ENCODE measurements at regions not wholly inside any gene's neighbourhood (a gene's known extent, or its start where the extent isn't known, plus 50 kb on each side); places are given as distances from the start of the nearest gene placed in this dataset.

DNA sequence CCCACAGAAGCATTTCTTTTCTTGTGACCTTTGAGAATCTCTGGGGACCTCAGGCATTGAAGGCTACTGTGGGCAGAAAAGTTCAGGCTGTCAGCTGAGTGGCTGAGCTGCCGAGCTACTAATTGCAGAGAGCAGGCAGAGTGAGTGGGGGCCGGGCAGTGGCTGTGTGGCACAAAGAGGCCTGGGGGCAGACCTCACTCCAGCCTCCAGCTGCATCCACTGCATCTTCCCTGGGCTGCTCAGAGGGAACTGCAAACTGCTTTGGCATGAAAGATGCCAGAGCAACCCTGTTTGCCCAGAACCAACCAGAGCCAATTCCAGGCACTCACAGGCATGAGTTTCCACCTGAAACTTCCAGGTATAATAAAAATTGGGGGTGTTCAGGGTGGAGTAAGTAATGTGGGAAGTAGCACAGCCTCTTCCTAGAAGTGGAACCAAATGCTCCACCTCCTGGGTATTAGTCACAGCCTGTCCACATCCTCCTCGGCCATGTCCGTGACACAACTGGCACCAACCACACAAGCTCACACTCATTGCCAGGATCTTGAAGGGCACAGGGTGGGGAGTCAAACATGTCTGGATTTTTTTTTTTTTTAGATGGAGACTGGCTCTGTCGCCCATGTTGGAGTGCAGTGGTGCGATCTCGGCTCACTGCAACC is 548.9 kb downstream of the BNC2 start:
- no peak for DNase-seq (ENCODE audit: low spot score in 2 of 2)
- Mint-ChIP-seq H3K9me3 (no peaks in the 10 kb centered on the region), H3K27me3 (no peaks in the 10 kb centered on the region), H3K27ac (ENCODE audit: low read depth) (no peak overlapping the region), H3K4me3 (no peak overlapping the region), H3K36me3 (ENCODE audit: insufficient read depth) (no peaks in the 10 kb centered on the region), H3K4me1 (no peaks in the 10 kb centered on the region)
- ATAC-seq (replicated peaks; ENCODE audit: extremely low read depth, poor library complexity, severe bottlenecking) = no peak

DNA sequence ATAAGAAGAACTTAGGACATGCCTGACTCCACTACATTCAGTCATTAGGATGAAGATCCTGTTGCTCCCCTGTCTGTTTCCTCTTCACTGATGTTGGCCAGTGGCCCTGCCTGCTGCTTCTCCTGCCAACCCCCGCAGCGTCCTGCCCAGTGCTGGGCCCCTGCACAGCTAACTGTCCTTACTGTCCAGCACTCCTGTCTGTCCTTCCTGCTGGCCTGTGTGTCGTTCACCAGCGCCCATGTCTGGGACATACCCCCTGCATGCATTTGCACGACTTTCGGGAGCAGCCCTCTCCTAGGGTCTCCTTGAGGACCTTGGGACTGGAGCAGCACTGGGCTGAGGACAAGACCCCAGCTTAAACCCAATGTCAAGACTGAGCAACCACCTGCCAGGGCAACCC is 547.6 kb downstream of the BNC2 start:
- Mint-ChIP-seq H3K27ac (ENCODE audit: low read depth) (no peak overlapping the region), H3K27me3 (no peaks in the 10 kb centered on the region), H3K4me3 (no peak overlapping the region), H3K36me3 (ENCODE audit: insufficient read depth) (no peaks in the 10 kb centered on the region), H3K9me3 (no peaks in the 10 kb centered on the region), H3K4me1 (no peaks in the 10 kb centered on the region)
- ATAC-seq (replicated peaks; ENCODE audit: extremely low read depth, poor library complexity, severe bottlenecking) = no peak
- DNase-seq (ENCODE audit: low spot score in 2 of 2) = no peak

- DNase-seq (ENCODE audit: low spot score in 2 of 2) (no peak), ATAC-seq (replicated peaks; ENCODE audit: extremely low read depth, poor library complexity, severe bottlenecking) (no peak)
- Mint-ChIP-seq H3K36me3 (ENCODE audit: insufficient read depth) (no peaks in the 10 kb centered on the region), H3K4me1 (no peaks in the 10 kb centered on the region), H3K27me3 (no peaks in the 10 kb centered on the region), H3K4me3 (no peak overlapping the region), H3K9me3 (no peaks in the 10 kb centered on the region), H3K27ac (ENCODE audit: low read depth) (no peak overlapping the region)
Observed at GRCh38 chr9:16325966-16326365, 544.5 kb downstream of the BNC2 start.

DNA sequence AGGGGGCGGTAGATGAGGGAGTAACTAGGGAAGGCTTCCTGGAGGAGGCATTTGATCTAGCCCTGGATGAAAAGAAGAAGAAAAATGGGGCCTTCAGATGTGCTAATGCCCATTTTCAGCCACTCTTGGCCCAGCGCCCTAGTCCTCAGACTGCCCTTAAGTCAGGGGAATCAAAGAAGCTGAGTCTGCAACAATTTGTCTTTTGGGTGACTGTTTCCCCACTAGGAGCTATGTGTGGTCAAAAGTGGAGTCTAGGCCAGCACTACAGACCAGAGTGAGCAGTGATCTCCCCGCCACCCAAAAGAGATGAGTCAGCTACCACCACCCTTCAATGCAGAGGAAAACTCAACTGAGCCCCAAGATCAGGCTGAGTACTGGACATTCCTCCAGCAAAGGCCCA is 542.1 kb downstream of the BNC2 start:
- H3K4me3 Mint-ChIP-seq = no peak overlapping the region
- peaks cover 7% of the 10 kb centered on the region for H3K9me3 Mint-ChIP-seq
- H3K27me3 Mint-ChIP-seq = no peaks in the 10 kb centered on the region
- ATAC-seq (replicated peaks; ENCODE audit: extremely low read depth, poor library complexity, severe bottlenecking) (no peak), DNase-seq (ENCODE audit: low spot score in 2 of 2) (no peak)
- H3K4me1 Mint-ChIP-seq = no peaks in the 10 kb centered on the region
- H3K27ac Mint-ChIP-seq (ENCODE audit: low read depth) = no peak overlapping the region
- no peaks in the 10 kb centered on the region for H3K36me3 Mint-ChIP-seq (ENCODE audit: insufficient read depth)

- no peak for DNase-seq (ENCODE audit: low spot score in 2 of 2)
- Mint-ChIP-seq H3K36me3 (ENCODE audit: insufficient read depth) (no peaks in the 10 kb centered on the region), H3K27me3 (no peaks in the 10 kb centered on the region), H3K4me3 (no peak overlapping the region), H3K27ac (ENCODE audit: low read depth) (no peak overlapping the region), H3K4me1 (no peaks in the 10 kb centered on the region), H3K9me3 (peaks cover 7% of the 10 kb centered on the region)
- no peak for ATAC-seq (replicated peaks; ENCODE audit: extremely low read depth, poor library complexity, severe bottlenecking)
Observed at GRCh38 chr9:16329671-16330113, 540.8 kb downstream of the BNC2 start.

DNA sequence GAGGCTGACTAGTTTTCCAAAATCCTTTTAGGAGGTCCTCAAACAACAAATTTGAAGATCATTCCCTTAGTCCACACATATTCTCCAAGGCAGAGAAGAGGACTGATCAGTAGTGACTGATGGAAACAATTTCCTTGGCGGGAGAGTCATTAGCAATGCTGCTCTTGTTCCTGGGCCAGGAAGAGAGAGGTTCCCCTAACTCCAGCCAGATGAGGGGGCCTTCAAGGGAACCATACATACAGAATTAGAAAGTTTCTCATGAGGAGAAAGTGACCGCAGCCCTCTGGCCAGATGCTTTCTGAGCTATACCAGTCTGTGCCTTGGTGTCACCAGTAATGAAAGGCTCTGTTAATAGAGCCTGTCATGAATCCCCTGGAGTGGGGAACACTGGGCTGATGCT is 539.4 kb downstream of the BNC2 start:
- no peaks in the 10 kb centered on the region for H3K36me3 Mint-ChIP-seq (ENCODE audit: insufficient read depth)
- H3K9me3 Mint-ChIP-seq = peaks cover 7% of the 10 kb centered on the region
- H3K4me1 Mint-ChIP-seq = no peaks in the 10 kb centered on the region
- H3K4me3 Mint-ChIP-seq = no peak overlapping the region
- H3K27me3 Mint-ChIP-seq = no peaks in the 10 kb centered on the region
- no peak for DNase-seq (ENCODE audit: low spot score in 2 of 2)
- no peak for ATAC-seq (replicated peaks; ENCODE audit: extremely low read depth, poor library complexity, severe bottlenecking)
- no peak overlapping the region for H3K27ac Mint-ChIP-seq (ENCODE audit: low read depth)

DNA sequence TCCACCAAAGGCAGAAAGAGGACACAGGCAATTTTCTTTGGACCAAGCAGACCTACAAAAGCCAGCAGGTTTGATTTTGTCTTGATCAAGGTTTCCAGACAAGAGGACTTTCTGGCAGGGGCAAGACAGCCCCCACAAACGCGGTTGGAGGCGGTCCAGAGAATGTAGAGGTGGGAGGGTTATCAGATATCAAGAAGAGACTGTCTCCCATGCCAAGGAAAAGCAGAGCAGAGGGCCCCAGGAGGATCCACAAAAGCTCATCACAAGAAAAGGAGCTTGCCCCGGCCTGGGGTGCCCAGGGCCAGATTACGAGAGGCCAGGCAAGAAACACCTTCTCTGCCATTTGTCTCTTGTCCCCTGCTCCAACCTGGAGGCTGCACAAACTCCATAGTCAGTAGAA is 538.9 kb downstream of the BNC2 start:
- no peaks in the 10 kb centered on the region for H3K27me3 Mint-ChIP-seq
- H3K4me3 Mint-ChIP-seq = no peak overlapping the region
- no peak overlapping the region for H3K27ac Mint-ChIP-seq (ENCODE audit: low read depth)
- H3K4me1 Mint-ChIP-seq = no peaks in the 10 kb centered on the region
- ATAC-seq (replicated peaks; ENCODE audit: extremely low read depth, poor library complexity, severe bottlenecking) (no peak), DNase-seq (ENCODE audit: low spot score in 2 of 2) (no peak)
- H3K9me3 Mint-ChIP-seq = peaks cover 7% of the 10 kb centered on the region
- no peaks in the 10 kb centered on the region for H3K36me3 Mint-ChIP-seq (ENCODE audit: insufficient read depth)

- no peak for DNase-seq (ENCODE audit: low spot score in 2 of 2)
- no peak for ATAC-seq (replicated peaks; ENCODE audit: extremely low read depth, poor library complexity, severe bottlenecking)
- Mint-ChIP-seq H3K36me3 (ENCODE audit: insufficient read depth) (no peaks in the 10 kb centered on the region), H3K27me3 (no peaks in the 10 kb centered on the region), H3K4me3 (no peak overlapping the region), H3K27ac (ENCODE audit: low read depth) (no peak overlapping the region), H3K4me1 (no peaks in the 10 kb centered on the region), H3K9me3 (peaks cover 17% of the 10 kb centered on the region)
Observed at GRCh38 chr9:16333691-16334090, 536.8 kb downstream of the BNC2 start.

DNA sequence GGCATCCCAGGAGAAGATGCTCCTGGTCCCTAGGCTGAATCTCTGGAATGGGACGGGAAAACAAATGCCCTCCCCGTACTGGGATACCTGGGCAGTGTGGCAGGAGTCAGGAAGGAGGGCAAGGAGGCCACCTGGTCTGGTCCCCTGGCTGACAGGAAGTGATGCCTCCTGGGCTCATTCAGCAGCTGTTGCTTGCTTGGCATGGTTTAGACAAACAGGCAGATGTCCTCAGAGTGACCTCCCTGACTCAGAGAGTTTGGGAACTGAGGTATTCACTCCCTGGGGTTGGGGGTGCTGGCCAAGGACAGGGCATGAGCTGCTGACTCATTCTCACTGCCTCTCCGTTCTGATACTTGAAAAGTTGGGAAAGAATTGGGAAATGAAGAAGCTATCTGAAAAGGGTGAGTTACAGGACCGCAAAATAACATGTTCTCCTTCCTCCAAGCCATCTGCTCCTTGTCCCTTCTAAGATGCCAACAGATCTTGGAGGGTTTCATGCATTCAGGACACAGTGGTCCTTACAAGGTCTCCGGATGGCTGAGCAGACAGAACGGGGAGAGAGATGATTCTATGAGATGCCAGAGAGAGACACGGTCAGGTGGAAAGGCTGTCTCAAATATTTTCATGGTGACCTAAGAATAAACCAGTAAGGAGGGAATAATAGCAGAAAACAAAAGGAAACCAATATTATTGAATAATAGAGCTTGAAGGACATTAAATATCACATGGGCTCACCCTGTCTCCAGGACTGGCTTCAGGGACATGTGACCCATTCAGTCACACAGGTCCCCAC is 534.5 kb downstream of the BNC2 start:
- Mint-ChIP-seq H3K9me3 (peaks cover 24% of the 10 kb centered on the region), H3K36me3 (ENCODE audit: insufficient read depth) (no peaks in the 10 kb centered on the region), H3K4me3 (no peak overlapping the region), H3K4me1 (no peaks in the 10 kb centered on the region), H3K27ac (ENCODE audit: low read depth) (no peak overlapping the region), H3K27me3 (no peaks in the 10 kb centered on the region)
- ATAC-seq (replicated peaks; ENCODE audit: extremely low read depth, poor library complexity, severe bottlenecking) (no peak), DNase-seq (ENCODE audit: low spot score in 2 of 2) (no peak)

GRCh38 chr9:16336833-16337232 is 533.6 kb downstream of the BNC2 start:
- no peaks in the 10 kb centered on the region for H3K36me3 Mint-ChIP-seq (ENCODE audit: insufficient read depth)
- H3K27me3 Mint-ChIP-seq = no peaks in the 10 kb centered on the region
- peaks cover 16% of the 10 kb centered on the region for H3K9me3 Mint-ChIP-seq
- ATAC-seq (replicated peaks; ENCODE audit: extremely low read depth, poor library complexity, severe bottlenecking) (no peak), DNase-seq (ENCODE audit: low spot score in 2 of 2) (no peak)
- no peak overlapping the region for H3K27ac Mint-ChIP-seq (ENCODE audit: low read depth)
- H3K4me3 Mint-ChIP-seq = no peak overlapping the region
- H3K4me1 Mint-ChIP-seq = no peaks in the 10 kb centered on the region

- Mint-ChIP-seq H3K9me3 (peaks cover 16% of the 10 kb centered on the region), H3K4me3 (no peak overlapping the region), H3K27ac (ENCODE audit: low read depth) (no peak overlapping the region), H3K4me1 (no peaks in the 10 kb centered on the region), H3K27me3 (no peaks in the 10 kb centered on the region), H3K36me3 (ENCODE audit: insufficient read depth) (no peaks in the 10 kb centered on the region)
- ATAC-seq (replicated peaks; ENCODE audit: extremely low read depth, poor library complexity, severe bottlenecking) = no peak
- no peak for DNase-seq (ENCODE audit: low spot score in 2 of 2)
Observed at GRCh38 chr9:16337322-16338029, 533.0 kb downstream of the BNC2 start.

GRCh38 chr9:16341177-16341576 is 529.3 kb downstream of the BNC2 start:
- no peak overlapping the region for H3K27ac Mint-ChIP-seq (ENCODE audit: low read depth)
- no peaks in the 10 kb centered on the region for H3K4me1 Mint-ChIP-seq
- H3K36me3 Mint-ChIP-seq (ENCODE audit: insufficient read depth) = no peaks in the 10 kb centered on the region

More at GRCh38 chr9:16341177-16341576, 529.3 kb downstream of the BNC2 start:
- Mint-ChIP-seq H3K9me3 (peaks cover 16% of the 10 kb centered on the region), H3K27me3 (no peaks in the 10 kb centered on the region), H3K4me3 (no peak overlapping the region)
- no peak for DNase-seq (ENCODE audit: low spot score in 2 of 2)
- no peak for ATAC-seq (replicated peaks; ENCODE audit: extremely low read depth, poor library complexity, severe bottlenecking)
